ENCODE measurements at regions not wholly inside any gene's neighbourhood (a gene's known extent, or its start where the extent isn't known, plus 50 kb on each side); places are given as distances from the start of the nearest gene placed in this dataset.
"Not testable (repeated sequence)": the region's sequence is repeated elsewhere in the genome, so short reads cannot be mapped to it uniquely, and the experiment has no call there.

- DNase-seq, result no peak
These were observed 213.1 kb downstream of the BTBD3 start for GRCh38 chr20:12130781-12131180.

DNA sequence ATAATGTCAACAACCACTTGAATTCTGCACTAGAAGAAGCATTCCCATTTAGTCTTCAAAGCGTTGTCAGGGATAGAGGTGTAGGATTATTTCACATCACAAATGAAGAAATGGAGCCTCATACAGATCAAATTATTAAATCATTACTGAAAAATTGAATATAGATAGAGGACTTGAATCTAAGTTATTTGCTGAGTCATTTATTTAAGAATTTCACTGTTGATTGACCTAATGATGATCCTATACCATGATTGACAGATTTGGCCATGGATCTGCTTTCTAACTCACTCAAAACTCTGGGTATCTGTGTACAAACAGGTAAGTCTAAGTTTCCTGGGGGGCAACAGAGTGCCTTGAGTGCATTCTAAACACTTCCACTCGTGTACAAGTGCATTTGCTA, 215.9 kb downstream of the BTBD3 start:
- no peak for DNase-seq

- DNase-seq, result not testable (repeated sequence)
These were observed 228.3 kb downstream of the BTBD3 start for GRCh38 chr20:12145951-12146350.

DNA sequence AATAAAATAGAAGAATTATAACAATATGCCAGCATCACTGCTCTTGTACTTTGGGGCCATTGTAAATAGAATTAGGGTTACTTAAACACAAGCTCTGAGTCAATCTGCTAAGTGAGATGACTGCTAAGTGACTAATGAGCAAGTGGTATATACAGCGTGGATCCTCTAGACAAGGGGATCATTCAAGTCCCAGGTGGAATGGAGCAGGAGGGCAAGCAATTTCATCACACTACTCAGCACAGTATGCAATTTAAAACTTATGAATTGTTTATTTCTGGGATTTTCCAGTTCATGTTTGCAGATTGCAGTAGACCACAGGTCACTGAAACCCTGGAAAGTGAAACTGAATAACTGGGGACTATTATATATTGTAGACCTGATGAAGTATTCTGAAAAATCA, 235.3 kb downstream of the BTBD3 start:
- DNase-seq, result no peak

DNA sequence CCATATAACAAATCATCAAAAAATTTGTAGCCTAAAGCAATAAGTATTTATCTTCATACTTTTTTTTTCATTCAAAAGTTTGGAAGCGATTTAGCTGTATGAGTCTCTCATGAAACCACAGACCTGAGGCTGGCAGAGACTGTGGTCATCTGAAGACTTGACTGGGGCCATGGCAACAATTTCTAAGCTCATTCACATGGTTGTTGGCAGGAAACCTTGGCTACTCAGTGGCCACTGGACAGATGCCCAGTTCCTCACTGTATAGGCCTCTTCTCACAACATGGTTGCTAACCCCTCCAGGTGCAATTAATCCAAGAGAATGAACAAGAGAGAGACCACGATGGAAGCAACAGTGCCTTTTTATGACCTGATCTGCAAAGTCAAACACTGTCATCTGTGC, 235.9 kb downstream of the BTBD3 start:
- no peak for DNase-seq

DNA sequence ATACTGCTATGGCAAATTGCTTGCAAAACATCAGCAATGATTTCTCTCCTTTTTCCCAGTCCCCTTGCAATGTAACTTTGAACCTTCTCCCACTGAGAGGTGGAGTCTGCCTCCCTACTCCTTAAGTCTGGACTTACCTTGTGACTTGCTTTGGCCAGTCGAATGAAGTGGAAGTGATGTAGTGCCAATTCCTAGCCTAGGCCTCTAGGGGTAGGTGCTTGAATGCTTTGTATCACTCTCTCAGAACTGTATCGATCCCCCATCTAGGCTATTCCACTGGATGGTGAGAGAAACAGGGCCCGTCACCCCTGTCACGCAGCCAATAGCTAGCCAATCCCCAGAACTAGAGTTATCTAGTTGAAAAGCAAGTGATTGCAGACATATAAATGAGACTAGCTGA, 238.6 kb downstream of the BTBD3 start:
- DNase-seq, result no peak

- no peak for DNase-seq
These were observed 241.6 kb downstream of the BTBD3 start for GRCh38 chr20:12159261-12159660.

GRCh38 chr20:12161734-12162133, 244.0 kb downstream of the BTBD3 start:
- no peak for DNase-seq

- DNase-seq, result no peak
These were observed 248.5 kb downstream of the BTBD3 start for GRCh38 chr20:12166053-12166717.

- DNase-seq, result no peak
These were observed 252.7 kb downstream of the BTBD3 start for GRCh38 chr20:12170406-12170805.

DNA sequence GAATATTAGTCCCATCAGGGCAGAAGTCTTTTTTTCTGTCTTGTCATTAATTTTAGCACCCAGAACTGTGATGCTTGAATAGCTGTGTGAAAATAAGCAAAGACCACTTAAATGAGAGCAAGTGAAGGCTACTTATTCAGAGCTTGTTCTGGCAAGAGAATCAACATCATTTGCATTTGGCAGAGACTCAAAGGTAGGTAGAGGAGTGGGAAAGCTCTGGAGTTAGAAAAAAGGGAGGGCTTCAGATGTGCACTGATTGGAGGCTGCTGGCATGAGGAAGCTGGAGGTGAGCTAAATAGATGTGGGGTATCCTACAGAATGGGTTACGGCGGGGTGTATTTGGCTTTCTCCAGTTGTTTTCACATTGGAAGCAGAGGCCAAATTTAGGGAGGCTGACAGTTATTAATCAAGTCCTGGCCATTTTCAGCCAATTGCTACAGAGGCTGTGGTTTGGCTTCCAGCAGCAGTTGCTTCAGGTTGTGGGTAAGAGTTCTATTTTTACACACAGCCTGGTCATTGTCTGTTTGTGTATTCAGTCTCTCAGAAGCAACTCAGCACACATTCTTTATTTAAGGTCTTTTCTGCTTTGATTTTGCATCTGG, 254.3 kb downstream of the BTBD3 start:
- DNase-seq, result peak; percentile 17 to 36

DNA sequence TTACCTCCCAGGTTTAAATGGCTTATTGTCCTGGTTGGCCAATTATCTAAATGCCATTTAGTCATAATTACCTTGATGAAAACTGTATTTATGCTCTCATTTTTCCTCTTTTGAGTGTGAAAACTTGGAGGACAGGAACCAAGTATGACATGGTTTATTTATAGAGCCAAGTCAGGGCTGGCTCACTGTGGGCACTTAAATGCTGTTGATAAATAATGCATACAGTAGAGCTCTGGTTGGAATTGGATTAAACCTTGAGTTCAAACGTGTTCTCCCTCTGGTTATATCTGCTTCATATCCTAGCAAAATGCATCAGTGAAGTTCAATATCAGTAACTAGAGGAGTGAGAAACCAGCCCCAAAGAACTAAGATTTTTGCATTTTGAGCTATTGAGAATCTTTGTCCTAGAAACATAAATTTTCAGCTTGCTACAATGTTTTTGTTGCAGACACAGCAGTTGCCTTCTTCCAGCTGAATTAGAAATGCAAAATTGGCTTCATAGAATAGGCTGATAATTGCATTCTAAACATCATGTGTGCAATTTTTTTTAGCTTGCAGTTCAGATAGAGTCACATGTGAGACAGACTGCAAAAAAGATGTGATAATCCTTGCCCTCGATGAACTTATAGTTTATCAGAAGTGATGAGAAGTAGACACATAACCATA, 255.8 kb downstream of the BTBD3 start:
- no peak for DNase-seq

DNA sequence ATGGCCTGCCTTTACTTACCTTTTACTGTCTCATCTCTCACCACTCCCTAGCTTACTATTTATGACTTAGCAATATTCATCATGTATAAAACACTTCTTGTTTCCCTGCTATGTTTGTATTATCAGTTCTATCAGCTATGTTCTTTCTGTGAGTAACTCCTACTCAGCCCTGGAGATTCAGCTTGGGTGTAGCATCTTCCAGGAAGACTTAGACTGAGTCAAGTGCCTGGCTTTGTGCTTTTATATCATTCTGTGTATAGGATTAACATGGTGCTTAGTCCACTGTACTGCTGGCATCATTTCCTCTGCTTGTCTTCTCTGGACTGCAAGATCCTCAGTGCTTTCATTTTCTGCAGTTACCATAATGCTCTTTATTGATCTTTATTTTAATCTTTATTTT, 257.8 kb downstream of the BTBD3 start:
- DNase-seq, result no peak

GRCh38 chr20:12177657-12178293, 260.1 kb downstream of the BTBD3 start:
- DNase-seq, result no peak

GRCh38 chr20:12179692-12180091, 262.0 kb downstream of the BTBD3 start:
- DNase-seq, result no peak

- DNase-seq, result no peak
These were observed 262.5 kb downstream of the BTBD3 start for GRCh38 chr20:12180107-12180661.

- DNase-seq, result no peak
These were observed 280.6 kb downstream of the BTBD3 start for GRCh38 chr20:12198281-12198680.

DNA sequence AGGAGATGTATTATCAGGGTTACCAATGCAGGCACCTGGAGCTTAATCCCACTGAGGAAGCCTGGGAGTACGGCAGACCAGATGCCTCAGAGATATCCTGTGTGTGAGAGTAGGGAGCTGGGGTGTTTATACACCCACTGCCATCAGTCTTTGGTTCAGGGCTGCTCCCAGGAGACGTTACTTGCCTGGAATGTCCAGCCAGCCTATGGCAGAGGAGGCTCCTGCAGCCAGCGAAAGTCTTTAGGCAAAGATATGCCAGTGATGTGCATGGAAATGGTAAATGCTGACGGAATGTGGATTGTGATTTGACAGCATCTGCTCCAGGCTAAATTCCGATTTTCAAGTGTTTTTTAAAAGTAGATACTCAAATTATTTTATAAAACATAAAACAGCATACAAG, 282.0 kb downstream of the BTBD3 start:
- DNase-seq, result no peak

DNA sequence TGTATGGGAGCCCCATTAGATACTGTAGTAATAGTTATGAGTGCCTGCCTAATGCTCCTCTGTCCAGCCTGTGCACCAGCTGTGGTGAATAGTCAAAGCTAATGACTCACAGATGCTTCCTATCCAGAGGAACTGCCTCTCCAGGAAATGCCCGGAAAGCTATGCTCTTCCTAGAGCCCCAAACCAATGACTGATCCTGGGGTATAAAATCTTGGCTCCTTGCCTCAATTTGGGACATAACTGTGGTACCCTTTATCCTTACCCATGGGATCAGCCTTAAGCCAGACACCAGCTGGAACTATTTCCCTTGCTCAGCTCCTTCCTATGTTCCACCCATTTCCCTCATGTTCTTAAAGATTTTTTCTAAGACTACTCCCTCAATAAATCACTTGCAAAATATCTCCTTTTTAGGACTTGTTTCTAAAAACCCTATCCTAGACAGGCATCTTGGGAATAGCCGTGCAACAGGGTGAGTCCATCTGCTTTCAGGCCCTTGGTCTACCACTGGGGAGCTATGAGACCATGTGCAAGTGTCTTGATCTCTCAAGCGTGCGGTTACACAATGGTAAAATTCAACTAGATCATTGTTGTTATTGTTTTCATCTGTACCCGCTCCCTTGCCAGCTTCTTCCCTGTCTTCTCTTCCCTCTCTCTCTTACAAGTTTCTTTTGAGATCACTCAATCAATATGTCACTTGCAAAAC, 283.7 kb downstream of the BTBD3 start:
- DNase-seq, result no peak

- no peak for DNase-seq
These were observed 285.7 kb downstream of the BTBD3 start for GRCh38 chr20:12203399-12203798.

DNA sequence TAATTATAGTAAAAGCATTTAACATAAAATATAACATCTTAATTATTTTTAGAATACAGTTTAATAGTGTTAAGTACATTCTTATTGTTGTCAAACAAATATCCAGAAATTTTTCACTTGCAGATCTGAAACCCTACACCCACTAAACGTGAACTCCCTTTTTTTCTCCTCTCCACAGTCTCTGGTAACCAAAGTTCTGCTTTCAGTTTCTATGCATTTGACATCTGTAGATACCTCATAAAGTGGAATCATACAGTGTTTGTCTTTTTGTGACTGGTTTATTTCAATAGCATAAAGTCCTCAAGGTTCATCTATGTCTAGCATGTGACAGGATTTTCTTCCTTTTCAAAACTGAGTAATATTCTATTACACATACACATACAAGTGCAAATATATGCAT, 286.3 kb downstream of the BTBD3 start:
- DNase-seq, result no peak

- peak; percentile 3 to 22 for DNase-seq
These were observed 290.2 kb downstream of the BTBD3 start for GRCh38 chr20:12207875-12208274.

GRCh38 chr20:12210591-12210990, 292.9 kb downstream of the BTBD3 start:
- no peak for DNase-seq

All from AML-193 (cell line).